CD14-positive monocyte (primary cell): ENCODE measurements at regions not wholly inside any gene's neighbourhood (a gene's known extent, or its start where the extent isn't known, plus 50 kb on each side); places are given as distances from the start of the nearest gene placed in this dataset.
A peak's percentile ranks its signal among the peaks of the same experiment; 100 is the strongest.

ENCODE experiments used
- DNase-seq, 3 donors: peaks; one replicate each; pipeline ENCODE4 v3.0.0-alpha.2; 2011 to 2022
- H2AFZ ChIP-seq: 2 replicates; pipeline ENCODE4 v1.6.0; 2012; ENCODE audit warnings: mild to moderate bottlenecking, low read depth, low read length, inconsistent platforms; ENCODE audit not compliant: insufficient read depth, poor library complexity, severe bottlenecking
- H3K27ac ChIP-seq, 2 donors: 1 replicate in 1 of 2; 2 replicates in 1 of 2; pipeline ENCODE4 v1.5.1; 2012 to 2013; ENCODE audit warnings: low read length in 2 of 2, control low read depth in 1 of 2, inconsistent platforms in 1 of 2, low read depth in 1 of 2, mild to moderate bottlenecking in 1 of 2
- H3K27me3 ChIP-seq, 2 donors: one replicate each; pipeline versions ENCODE4 v1.6.0 to v1.6.1; 2011 to 2013; ENCODE audit warnings: low read length in 2 of 2; ENCODE audit not compliant: control insufficient read depth in 2 of 2, insufficient read depth in 2 of 2
- H3K36me3 ChIP-seq, 2 donors: replicated peaks in 1 of 2; 1 replicate in 1 of 2; 2 replicates in 1 of 2; pipeline versions ENCODE4 v1.5.1 to v1.6.1; 2012 to 2013; ENCODE audit warnings: low read length in 2 of 2, control low read depth in 1 of 2, inconsistent platforms in 1 of 2, mild to moderate bottlenecking in 1 of 2; ENCODE audit not compliant: insufficient read depth in 2 of 2, control insufficient read depth in 1 of 2
- H3K4me1 ChIP-seq, 2 donors: 1 replicate in 1 of 2; 2 replicates in 1 of 2; pipeline versions ENCODE4 v1.5.1 to v1.6.1; 2012 to 2013; ENCODE audit warnings: low read length in 2 of 2, control low read depth in 1 of 2, inconsistent platforms in 1 of 2, mild to moderate bottlenecking in 1 of 2, moderate library complexity in 1 of 2; ENCODE audit not compliant: insufficient read depth in 2 of 2, control insufficient read depth in 1 of 2
- H3K4me2 ChIP-seq: replicated peaks from 2 replicates; pipeline ENCODE3; 2012; ENCODE audit warnings: low read length, moderate library complexity, mild to moderate bottlenecking; ENCODE audit not compliant: poor library complexity, severe bottlenecking; ENCODE audit errors: extremely low read depth
- H3K4me3 ChIP-seq, 3 experiments: fragments of 200-600 bp in 1 of 3; sonication (generic) in 1 of 3; replicated peaks in 1 of 3; 1 replicate in 2 of 3; 2 replicates in 1 of 3; pipeline ENCODE4 v1.5.1; 2011 to 2013; ENCODE audit warnings: low read length in 3 of 3, mild to moderate bottlenecking in 3 of 3, control low read depth in 2 of 3, low read depth in 2 of 3, inconsistent platforms in 1 of 3, moderate library complexity in 1 of 3
- H3K79me2 ChIP-seq: 2 replicates; pipeline ENCODE4 v1.6.0; 2012; ENCODE audit warnings: mild to moderate bottlenecking, control low read depth, inconsistent platforms, low read length, moderate library complexity; ENCODE audit not compliant: insufficient read depth
- H3K9ac ChIP-seq: 2 replicates; pipeline ENCODE4 v1.6.0; 2017; ENCODE audit warnings: low read length, mild to moderate bottlenecking; ENCODE audit not compliant: insufficient read depth, poor library complexity, severe bottlenecking
- H3K9me3 ChIP-seq, 2 donors: replicated peaks in 1 of 2; 1 replicate in 1 of 2; 2 replicates in 1 of 2; pipeline versions ENCODE4 v1.5.1 to v1.6.1; 2012 to 2013; ENCODE audit warnings: low read length in 2 of 2, control low read depth in 1 of 2; ENCODE audit not compliant: control insufficient read depth in 1 of 2, insufficient read depth in 1 of 2
- H4K20me1 ChIP-seq: 2 replicates; pipeline ENCODE4 v1.6.0; 2012; ENCODE audit warnings: mild to moderate bottlenecking, low read length, control low read depth, moderate library complexity; ENCODE audit not compliant: insufficient read depth
- H3K27ac Mint-ChIP-seq, 7 donors: one replicate each; pipeline ENCODE4 v1.8.0; 2020; ENCODE audit warnings: mild to moderate bottlenecking in 7 of 7, mixed read lengths in 7 of 7, moderate library complexity in 6 of 7, inconsistent platforms in 2 of 7
- H3K27me3 Mint-ChIP-seq, 3 donors: one replicate each; pipeline ENCODE4 v1.8.0; 2021 to 2022; ENCODE audit warnings: low read depth in 3 of 3, mild to moderate bottlenecking in 3 of 3, mixed read lengths in 3 of 3, moderate library complexity in 3 of 3, inconsistent platforms in 1 of 3
- H3K36me3 Mint-ChIP-seq, 2 donors: one replicate each; pipeline ENCODE4 v1.8.0; 2020; ENCODE audit warnings: mixed read lengths in 2 of 2, inconsistent platforms in 1 of 2, mild to moderate bottlenecking in 1 of 2
- H3K4me1 Mint-ChIP-seq: one replicate; pipeline ENCODE4 v1.8.0; 2020; ENCODE audit warnings: mild to moderate bottlenecking, mixed read lengths
- H3K4me3 Mint-ChIP-seq, 2 donors: one replicate each; pipeline ENCODE4 v1.8.0; 2020; ENCODE audit warnings: mild to moderate bottlenecking in 2 of 2, mixed read lengths in 2 of 2, moderate library complexity in 1 of 2
- H3K9me3 Mint-ChIP-seq, 7 donors: one replicate each; pipeline ENCODE4 v1.8.0; 2020 to 2022; ENCODE audit warnings: mixed read lengths in 7 of 7, mild to moderate bottlenecking in 6 of 7, moderate library complexity in 6 of 7, inconsistent platforms in 2 of 7
- CTCF ChIP-seq: fragments of 200-600 bp; IDR thresholded peaks from one replicate; pipeline ENCODE4 v1.8.0; 2022; ENCODE audit warnings: antibody characterized with exemption, mild to moderate bottlenecking
- WGBS: methylation state at CpG from one replicate; pipeline ENCODE4 v1.1.5; 2013; ENCODE audit warnings: missing lambda C conversion rate; ENCODE audit not compliant: insufficient coverage; 5-methylcytosine and 5-hydroxymethylcytosine counted together
- intact Hi-C, 2 donors: fragments of 100-400 bp; cut with micrococcal nuclease; formaldehyde crosslinking; loops; one replicate each; pipeline versions ENCODE4 v1.15.0 to v1.15.1; 2023

- H3K9me3 Mint-ChIP-seq: peaks cover 0 to 6% (median 0%) of the 10 kb centered on the region in 7 donors
- Histone ChIP-seq H3K36me3 (no peaks in the 10 kb centered on the region), H3K4me1 (peaks cover 59 to 60% of the 10 kb centered on the region in 2 donors), H3K27ac (peak overlapping the region; percentile 88 to 99), H3K9me3 (no peaks in the 10 kb centered on the region), H4K20me1 (no peaks in the 10 kb centered on the region), H2AFZ (no peak overlapping the region), H3K9ac (no peak overlapping the region), H3K4me3 (no peak overlapping the region), H3K79me2 (peaks cover 14% of the 10 kb centered on the region), H3K4me2 (no peak overlapping the region), H3K27me3 (no peaks in the 10 kb centered on the region)
- H3K27ac Mint-ChIP-seq: peak overlapping the region; percentile 97 to 100 (median 99)
- H3K27me3 Mint-ChIP-seq: peaks cover 0 to 1% (median 0%) of the 10 kb centered on the region in 3 donors
- TF ChIP-seq CTCF: no peak
- no peak overlapping the region for H3K4me3 Mint-ChIP-seq
- intact Hi-C loops: loop anchor here (2.0 to 5.0 kb wide), 3 partner anchors 35 to 65 kb away; no protein-coding TSS in a partner anchor
- peaks cover 60% of the 10 kb centered on the region for H3K4me1 Mint-ChIP-seq
- no CpG with 5 or more reads among the region's 4 CpGs for WGBS
- peak in 2 of 3 donors; percentile 65 to 76 for DNase-seq
- H3K36me3 Mint-ChIP-seq: peaks cover 9 to 15% of the 10 kb centered on the region in 2 donors
Observed at GRCh38 chr5:91315701-91316100, 67.4 kb downstream of the ARRDC3 start.

- H3K36me3 Mint-ChIP-seq: peaks cover 16 to 20% of the 10 kb centered on the region in 2 donors
- H3K27me3 Mint-ChIP-seq: peaks cover 0 to 1% (median 0%) of the 10 kb centered on the region in 3 donors
- H3K9me3 Mint-ChIP-seq: peaks cover 0 to 3% (median 0%) of the 10 kb centered on the region in 7 donors
- peaks cover 14% of the 10 kb centered on the region for H3K79me2 ChIP-seq
- H3K9me3 ChIP-seq: no peaks in the 10 kb centered on the region
- H3K4me2 ChIP-seq: peak overlapping the region; percentile 76
- no peak for TF ChIP-seq CTCF
- no peak overlapping the region for H2AFZ ChIP-seq
- 0% methylated on average over 2 of the region's 9 CpGs for WGBS
- H3K27me3 ChIP-seq: no peaks in the 10 kb centered on the region
- peak overlapping the region; percentile 88 to 99 for H3K27ac ChIP-seq
- H3K4me1 ChIP-seq: peaks cover 71 to 72% of the 10 kb centered on the region in 2 donors
- peak; percentile 98 to 100 (median 99) for DNase-seq
- H4K20me1 ChIP-seq: no peaks in the 10 kb centered on the region
- H3K4me3 Mint-ChIP-seq: peak overlapping the region; percentile 85 to 87
- peak overlapping the region; percentile 97 to 100 (median 99) for H3K27ac Mint-ChIP-seq
- peak overlapping the region; percentile 79 for H3K9ac ChIP-seq
- intact Hi-C loops: loop anchor here (2.0 to 5.0 kb wide), 4 partner anchors 33 to 152 kb away; partner anchors contain the start of gene ARRDC3 (in 1 of the 2)
- H3K4me1 Mint-ChIP-seq: peaks cover 67% of the 10 kb centered on the region
- no peaks in the 10 kb centered on the region for H3K36me3 ChIP-seq
- H3K4me3 ChIP-seq: peak overlapping the region; percentile 41 to 74 (median 70)
Observed at GRCh38 chr5:91313757-91314673, 69.1 kb downstream of the ARRDC3 start.
